IPS-11a (cell line): ENCODE measurements at regions not wholly inside any gene's neighbourhood (a gene's known extent, or its start where the extent isn't known, plus 50 kb on each side); places are given as distances from the start of the nearest gene placed in this dataset.

Source experiments
- H3K4me3 ChIP-seq: one replicate; pipeline ENCODE4 v1.5.1; 2013; ENCODE audit warnings: low read depth, low read length, control low read depth

- H3K4me3 ChIP-seq = no peak overlapping the region
Observed at GRCh38 chr12:110972866-110973265, 52.5 kb upstream of the MYL2 start.

GRCh38 chr12:110971936-110972335 is 51.6 kb upstream of the MYL2 start:
- no peak overlapping the region for H3K4me3 ChIP-seq

GRCh38 chr12:110971189-110971920 is 51.0 kb upstream of the MYL2 start:
- H3K4me3 ChIP-seq = no peak overlapping the region
